A549 (cell line): ENCODE measurements at regions not wholly inside any gene's neighbourhood (a gene's known extent, or its start where the extent isn't known, plus 50 kb on each side); places are given as distances from the start of the nearest gene placed in this dataset.

Experiments
- ATAC-seq, 2 experiments: fragments of 200-7000 bp in 1 of 2; fragments of >200 bp in 1 of 2; cut with Nextera tagmentation in 1 of 2; cut with Tn5 transposase in 1 of 2; 3 replicates each; pipeline versions ENCODE4 v1.8.0 to v1.9.1; 2018 to 2020; ENCODE audit warnings: mild to moderate bottlenecking in 1 of 2, moderate library complexity in 1 of 2
- CTCF ChIA-PET: fragments of 300-600 bp; sonication (Branson Sonifier 250); formaldehyde crosslinking; extraction: SDS; loops from one replicate; lab custom pipeline; 2021; ENCODE audit warnings: antibody characterized with exemption, inconsistent platforms; lab: Yijun Ruan, JAX
- POLR2A ChIA-PET: fragments of 350-600 bp; formaldehyde crosslinking; extraction: SDS; loops from one replicate; lab custom pipeline; 2021; ENCODE audit warnings: antibody characterized with exemption, inconsistent platforms; lab: Yijun Ruan, JAX
- DNase-seq, 2 experiments: peaks; one replicate each; pipeline versions ENCODE4 v3.0.0 to v3.0.0-alpha.2; 2011 to 2016; ENCODE audit warnings: low read depth in 1 of 2, low spot score in 1 of 2
- FAIRE-seq: peaks from 2 replicates; lab custom pipeline; 2011; peaks lifted over from hg19 to GRCh38; lab: Jason Lieb, UNC
- H3K27ac ChIP-seq, 2 experiments: fragments of >200 bp; sonication (Bioruptor Twin); formaldehyde crosslinking; 3 replicates each; pipeline ENCODE4 v1.5.1; 2016 to 2017
- H3K4me1 ChIP-seq: fragments of >200 bp; sonication (Bioruptor Twin); formaldehyde crosslinking; 3 replicates; pipeline ENCODE4 v1.6.1; 2016
- H3K4me2 ChIP-seq: fragments of >200 bp; sonication (Bioruptor Twin); formaldehyde crosslinking; 3 replicates; pipeline ENCODE4 v1.6.1; 2016
- H3K4me3 ChIP-seq: fragments of >200 bp; sonication (Bioruptor Twin); formaldehyde crosslinking; 3 replicates; pipeline ENCODE4 v1.5.1; 2016
- H3K9me3 ChIP-seq: fragments of >200 bp; sonication (Bioruptor Twin); formaldehyde crosslinking; 3 replicates; pipeline ENCODE4 v1.6.1; 2016
- BHLHE40 ChIP-seq: IDR thresholded peaks from 2 replicates; pipeline ENCODE4 v1.6.1; 2012; ENCODE audit warnings: low read depth, low read length, inconsistent platforms
- CBX2 ChIP-seq: fragments of 200-600 bp; sonication (generic); IDR thresholded peaks from 2 replicates; pipeline ENCODE4 v1.6.1; 2016; ENCODE audit warnings: low read depth, mild to moderate bottlenecking, borderline replicate concordance
- CEBPB ChIP-seq, 2 experiments: fragments of >200 bp in 1 of 2; sonication (Bioruptor Twin) in 1 of 2; formaldehyde crosslinking in 1 of 2; IDR thresholded peaks; 2 replicates each; pipeline ENCODE4 v1.6.1; 2012 to 2016
- EHF ChIP-seq: fragments of 250-450 bp; sonication (Bioruptor Pico); IDR thresholded peaks from 2 replicates; pipeline ENCODE4 v1.5.0; 2020; ENCODE audit warnings: mild to moderate bottlenecking
- EHMT2 ChIP-seq: fragments of 200-600 bp; sonication (generic); IDR thresholded peaks from 2 replicates; pipeline ENCODE4 v1.6.1; 2016; ENCODE audit warnings: antibody characterized with exemption, low read depth, mild to moderate bottlenecking, moderate library complexity
- ESRRA ChIP-seq: fragments of 150-350 bp; IDR thresholded peaks from 2 replicates; pipeline ENCODE4 v1.6.1; 2014; ENCODE audit warnings: mild to moderate bottlenecking, low read length, borderline replicate concordance
- HES2 ChIP-seq: fragments of >200 bp; sonication (Bioruptor Twin); formaldehyde crosslinking; IDR thresholded peaks from 2 replicates; pipeline ENCODE4 v1.6.1; 2016
- HOXB5 ChIP-seq: fragments of 250-450 bp; sonication (Bioruptor Pico); IDR thresholded peaks from 2 replicates; pipeline ENCODE4 v1.5.0; 2020; ENCODE audit warnings: mild to moderate bottlenecking, moderate library complexity
- JUN ChIP-seq, 2 experiments: fragments of >200 bp; sonication (Bioruptor Twin); formaldehyde crosslinking; IDR thresholded peaks; 2 replicates in 1 of 2; 3 replicates in 1 of 2; pipeline ENCODE4 v1.6.1; 2016 to 2017
- KDM5A ChIP-seq: fragments of 200-600 bp; sonication (generic); IDR thresholded peaks from 2 replicates; pipeline ENCODE4 v1.6.1; 2016; ENCODE audit warnings: antibody characterized with exemption, mild to moderate bottlenecking
- MAZ ChIP-seq: fragments of 150-350 bp; IDR thresholded peaks from 2 replicates; pipeline ENCODE4 v1.6.1; 2014; ENCODE audit warnings: antibody characterized with exemption, low read depth, low read length, borderline replicate concordance
- NFE2L2 ChIP-seq: fragments of 150-350 bp; conservative IDR thresholded peaks from 2 replicates; pipeline ENCODE4 v1.6.1; 2014; ENCODE audit warnings: low read length
- NPAS2 ChIP-seq: fragments of 250-450 bp; sonication (Bioruptor Pico); IDR thresholded peaks from 2 replicates; pipeline ENCODE4 v1.8.0; 2022; ENCODE audit warnings: mild to moderate bottlenecking, moderate library complexity, borderline replicate concordance
- RARB ChIP-seq: fragments of 250-450 bp; sonication (Bioruptor Pico); IDR thresholded peaks from 2 replicates; pipeline ENCODE4 v1.8.0; 2021; ENCODE audit warnings: mild to moderate bottlenecking, moderate library complexity
- SMC3 ChIP-seq: fragments of >200 bp; sonication (Bioruptor Twin); formaldehyde crosslinking; IDR thresholded peaks from 3 replicates; pipeline ENCODE4 v1.6.1; 2018; ENCODE audit warnings: inconsistent platforms
- ZC3H11A ChIP-seq: fragments of 450-650 bp; IDR thresholded peaks from 2 replicates; pipeline ENCODE4 v1.6.1; 2014; ENCODE audit warnings: antibody characterized with exemption, mild to moderate bottlenecking
- ZNF302 ChIP-seq: fragments of 250-450 bp; sonication (Bioruptor Pico); IDR thresholded peaks from 2 replicates; pipeline ENCODE4 v1.9.0; 2021; ENCODE audit warnings: inconsistent platforms, mild to moderate bottlenecking, moderate library complexity
- WGBS: methylation state at CpG from one replicate; pipeline ENCODE4 v1.1.6; 2017; ENCODE audit errors: missing lambda C conversion rate; 5-methylcytosine and 5-hydroxymethylcytosine counted together
- TF ChIP-seq, protein P1 (sequence below): fragments of 150-350 bp; IDR thresholded peaks from 2 replicates; pipeline ENCODE4 v1.6.1; 2014; ENCODE audit warnings: low read depth, mild to moderate bottlenecking, low read length
- TF ChIP-seq, protein P2 (sequence below): IDR thresholded peaks from 2 replicates; pipeline ENCODE4 v1.6.1; 2012; ENCODE audit warnings: low read depth, borderline replicate concordance
- TF ChIP-seq, protein P3 (sequence below): fragments of >200 bp; sonication (Bioruptor Twin); formaldehyde crosslinking; IDR thresholded peaks from 3 replicates; pipeline ENCODE4 v1.5.1; 2016

DNA sequence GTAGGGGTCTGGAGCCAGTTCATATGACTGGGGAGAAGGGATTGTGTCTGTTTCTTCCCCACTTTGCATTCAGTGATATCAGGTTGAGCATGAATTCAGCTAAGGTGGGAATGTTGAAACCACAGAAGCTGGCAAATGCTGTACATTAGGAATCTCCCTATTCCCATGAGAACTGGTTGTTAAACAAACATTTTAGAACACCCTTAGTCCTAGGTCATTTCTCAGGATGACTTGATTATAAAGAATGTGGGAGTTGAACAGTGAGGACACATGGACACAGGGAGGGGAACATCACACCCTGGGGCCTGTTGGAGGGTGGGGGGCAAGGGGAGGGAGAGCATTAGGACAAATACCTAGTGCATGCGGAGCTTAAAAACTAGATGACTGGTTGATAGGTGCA is 62.6 kb upstream of the LIMCH1 start (continued):
- TF ChIP-seq, protein P1, sequence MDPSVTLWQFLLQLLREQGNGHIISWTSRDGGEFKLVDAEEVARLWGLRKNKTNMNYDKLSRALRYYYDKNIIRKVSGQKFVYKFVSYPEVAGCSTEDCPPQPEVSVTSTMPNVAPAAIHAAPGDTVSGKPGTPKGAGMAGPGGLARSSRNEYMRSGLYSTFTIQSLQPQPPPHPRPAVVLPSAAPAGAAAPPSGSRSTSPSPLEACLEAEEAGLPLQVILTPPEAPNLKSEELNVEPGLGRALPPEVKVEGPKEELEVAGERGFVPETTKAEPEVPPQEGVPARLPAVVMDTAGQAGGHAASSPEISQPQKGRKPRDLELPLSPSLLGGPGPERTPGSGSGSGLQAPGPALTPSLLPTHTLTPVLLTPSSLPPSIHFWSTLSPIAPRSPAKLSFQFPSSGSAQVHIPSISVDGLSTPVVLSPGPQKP: no peak

DNA sequence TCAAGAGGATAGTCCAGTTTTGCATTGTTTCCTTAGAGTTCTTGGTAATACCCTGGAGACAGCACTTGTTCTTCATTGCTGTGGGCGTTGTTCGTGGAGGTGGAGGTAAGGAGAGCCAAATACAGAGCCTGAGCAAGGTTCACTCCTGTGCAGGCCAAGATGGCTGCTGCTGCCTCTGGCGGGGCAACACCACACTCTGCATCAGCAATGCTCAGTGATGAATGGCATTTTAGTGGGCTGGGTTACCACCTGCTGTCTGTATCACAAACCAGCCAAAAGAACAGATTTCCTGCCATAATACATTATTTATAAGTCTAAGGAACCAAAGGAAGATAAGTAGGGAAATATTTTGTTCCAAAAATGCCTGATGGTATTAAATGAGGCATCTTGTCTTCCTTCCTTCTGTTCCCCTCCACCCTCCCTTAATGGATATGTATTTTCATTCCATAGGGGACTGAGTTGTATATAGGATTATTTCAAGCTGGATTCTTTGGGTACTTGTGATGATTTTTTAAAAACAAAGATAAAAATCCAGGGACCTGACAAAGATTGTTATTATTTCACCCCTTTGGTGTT is 61.6 kb upstream of the LIMCH1 start:
- DNase-seq: no peak
- H3K4me3 ChIP-seq: no peak overlapping the region
- no peaks in the 10 kb centered on the region for H3K9me3 ChIP-seq
- WGBS: 65% methylated on average over 3 of the region's 3 CpGs
- H3K4me1 ChIP-seq: peaks cover 82% of the 10 kb centered on the region
- no peak; a peak in 1 of 6 replicates for ATAC-seq
- CTCF ChIA-PET: no interaction called here
- peak overlapping the region; percentile 54; the same call in 2 of the 3 replicates for H3K4me2 ChIP-seq
- H3K27ac ChIP-seq: peak overlapping the region; percentile 70 to 83
- FAIRE-seq: no peak
- POLR2A ChIA-PET: no interaction called here
- TF ChIP-seq CBX2 (no peak), HOXB5 (CRISPR knock-in tag) (no peak), MAZ (no peak), BHLHE40 (no peak), EHF (no peak), NFE2L2 (no peak), ESRRA (no peak), JUN (IDR thresholded peaks at IDR 0.05) (no peak), RARB (CRISPR knock-in tag) (no peak), SMC3 (no peak), CEBPB (IDR thresholded peaks at IDR 0.05) (no peak), EHMT2 (no peak), HES2 (no peak), ZNF302 (no peak), ZC3H11A (no peak), NPAS2 (CRISPR knock-in tag) (no peak), KDM5A (no peak)
- TF ChIP-seq, protein P2, sequence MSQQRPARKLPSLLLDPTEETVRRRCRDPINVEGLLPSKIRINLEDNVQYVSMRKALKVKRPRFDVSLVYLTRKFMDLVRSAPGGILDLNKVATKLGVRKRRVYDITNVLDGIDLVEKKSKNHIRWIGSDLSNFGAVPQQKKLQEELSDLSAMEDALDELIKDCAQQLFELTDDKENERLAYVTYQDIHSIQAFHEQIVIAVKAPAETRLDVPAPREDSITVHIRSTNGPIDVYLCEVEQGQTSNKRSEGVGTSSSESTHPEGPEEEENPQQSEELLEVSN: no peak
- TF ChIP-seq, protein P1: no peak
- TF ChIP-seq, protein P3, sequence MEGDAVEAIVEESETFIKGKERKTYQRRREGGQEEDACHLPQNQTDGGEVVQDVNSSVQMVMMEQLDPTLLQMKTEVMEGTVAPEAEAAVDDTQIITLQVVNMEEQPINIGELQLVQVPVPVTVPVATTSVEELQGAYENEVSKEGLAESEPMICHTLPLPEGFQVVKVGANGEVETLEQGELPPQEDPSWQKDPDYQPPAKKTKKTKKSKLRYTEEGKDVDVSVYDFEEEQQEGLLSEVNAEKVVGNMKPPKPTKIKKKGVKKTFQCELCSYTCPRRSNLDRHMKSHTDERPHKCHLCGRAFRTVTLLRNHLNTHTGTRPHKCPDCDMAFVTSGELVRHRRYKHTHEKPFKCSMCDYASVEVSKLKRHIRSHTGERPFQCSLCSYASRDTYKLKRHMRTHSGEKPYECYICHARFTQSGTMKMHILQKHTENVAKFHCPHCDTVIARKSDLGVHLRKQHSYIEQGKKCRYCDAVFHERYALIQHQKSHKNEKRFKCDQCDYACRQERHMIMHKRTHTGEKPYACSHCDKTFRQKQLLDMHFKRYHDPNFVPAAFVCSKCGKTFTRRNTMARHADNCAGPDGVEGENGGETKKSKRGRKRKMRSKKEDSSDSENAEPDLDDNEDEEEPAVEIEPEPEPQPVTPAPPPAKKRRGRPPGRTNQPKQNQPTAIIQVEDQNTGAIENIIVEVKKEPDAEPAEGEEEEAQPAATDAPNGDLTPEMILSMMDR: no peak
- TF ChIP-seq, all 56 proteins: peak for 0
